D721Med (cell line): ENCODE measurements at regions not wholly inside any gene's neighbourhood (a gene's known extent, or its start where the extent isn't known, plus 50 kb on each side); places are given as distances from the start of the nearest gene placed in this dataset.
"Not testable (repeated sequence)": the region's sequence is repeated elsewhere in the genome, so short reads cannot be mapped to it uniquely, and the experiment has no call there.

Source experiments
- DNase-seq: peaks from one replicate; pipeline ENCODE4 v3.0.0; 2011; ENCODE audit warnings: low spot score; ENCODE audit not compliant: insufficient read length
- FAIRE-seq: peaks from 2 replicates; lab custom pipeline; 2011; peaks lifted over from hg19 to GRCh38; lab: Jason Lieb, UNC
- CTCF ChIP-seq: IDR thresholded peaks from 2 replicates; pipeline ENCODE4 v1.5.1; 2012; ENCODE audit warnings: mild to moderate bottlenecking, control low read depth; ENCODE audit not compliant: insufficient read depth; ENCODE audit errors: missing control alignments

- no peak for FAIRE-seq
- DNase-seq: no peak
- TF ChIP-seq CTCF: no peak
Observed at GRCh38 chr6:153984811-153985210, 54.2 kb upstream of the OPRM1 start.

GRCh38 chr6:153980171-153980570 lies 58.9 kb upstream of the OPRM1 start:
- no peak for FAIRE-seq
- TF ChIP-seq CTCF: no peak
- no peak for DNase-seq

- FAIRE-seq, DNase-seq: not testable (repeated sequence)
Observed at GRCh38 chr6:153978911-153979548, 60.0 kb upstream of the OPRM1 start.

- no peak for DNase-seq
- TF ChIP-seq CTCF: no peak
- no peak for FAIRE-seq
Observed at GRCh38 chr6:153976921-153977693, 61.9 kb upstream of the OPRM1 start.

- no peak for DNase-seq
Observed at GRCh38 chr6:153966001-153966400, 73.0 kb upstream of the OPRM1 start.

GRCh38 chr6:153963352-153963751 lies 75.7 kb upstream of the OPRM1 start:
- TF ChIP-seq CTCF: no peak
- FAIRE-seq (no peak), DNase-seq (no peak)

More at GRCh38 chr6:153966001-153966400, 73.0 kb upstream of the OPRM1 start:
- TF ChIP-seq CTCF: no peak
- FAIRE-seq: peak; percentile 25

GRCh38 chr6:153962555-153962954 lies 76.5 kb upstream of the OPRM1 start:
- FAIRE-seq: no peak
- no peak for DNase-seq
- no peak for TF ChIP-seq CTCF
